KMS-11 (cell line): ENCODE measurements at regions not wholly inside any gene's neighbourhood (a gene's known extent, or its start where the extent isn't known, plus 50 kb on each side); places are given as distances from the start of the nearest gene placed in this dataset.

Experiments
- H2AFZ ChIP-seq: fragments of 200-600 bp; sonication (generic); 2 replicates; pipeline ENCODE4 v1.6.1; 2016; ENCODE audit warnings: antibody characterized with exemption, mixed run types, low read depth
- H3K27ac ChIP-seq: fragments of 200-600 bp; sonication (generic); 2 replicates; pipeline ENCODE4 v1.6.1; 2016; ENCODE audit warnings: mild to moderate bottlenecking, mixed run types
- H3K27me3 ChIP-seq: fragments of 200-600 bp; sonication (generic); 2 replicates; pipeline ENCODE4 v1.6.1; 2017; ENCODE audit warnings: mild to moderate bottlenecking, low read depth, mixed run types, moderate library complexity; ENCODE audit not compliant: insufficient read depth
- H3K36me3 ChIP-seq: fragments of 200-600 bp; sonication (generic); 2 replicates; pipeline ENCODE4 v1.6.1; 2017; ENCODE audit warnings: mild to moderate bottlenecking, mixed run types; ENCODE audit not compliant: insufficient read depth
- H3K4me1 ChIP-seq: fragments of 200-600 bp; sonication (generic); 2 replicates; pipeline ENCODE4 v1.6.1; 2016; ENCODE audit warnings: mild to moderate bottlenecking, low read depth, mixed run types; ENCODE audit not compliant: poor library complexity, severe bottlenecking
- H3K4me2 ChIP-seq: fragments of 200-600 bp; sonication (generic); 2 replicates; pipeline ENCODE4 v1.7.0; 2016; ENCODE audit warnings: mild to moderate bottlenecking, mixed run types
- H3K4me3 ChIP-seq: fragments of 200-600 bp; sonication (generic); IDR thresholded peaks from 2 replicates; pipeline ENCODE4 v1.6.1; 2017; ENCODE audit warnings: low read depth, low read length, mixed read lengths; ENCODE audit not compliant: insufficient read depth
- H3K79me2 ChIP-seq: fragments of 200-600 bp; sonication (generic); 2 replicates; pipeline ENCODE4 v1.6.1; 2016; ENCODE audit warnings: low read depth, mixed run types; ENCODE audit not compliant: insufficient read depth
- H3K9ac ChIP-seq: fragments of 200-600 bp; sonication (generic); 2 replicates; pipeline ENCODE4 v1.6.1; 2016; ENCODE audit warnings: mild to moderate bottlenecking, mixed run types
- H4K20me1 ChIP-seq: fragments of 200-600 bp; sonication (generic); 2 replicates; pipeline ENCODE4 v1.6.1; 2016; ENCODE audit warnings: mild to moderate bottlenecking, mixed run types; ENCODE audit not compliant: insufficient read depth
- CTCF ChIP-seq: fragments of 200-600 bp; sonication (generic); conservative IDR thresholded peaks from 2 replicates; pipeline ENCODE4 v1.6.1; 2017; ENCODE audit warnings: low read depth, mild to moderate bottlenecking, antibody characterized with exemption, low read length, moderate library complexity, mixed read lengths

GRCh38 chr6:22099231-22099630, 197.6 kb downstream of the PRL start:
- Histone ChIP-seq H3K36me3 (no peaks in the 10 kb centered on the region), H3K9ac (no peak overlapping the region), H3K4me2 (no peak overlapping the region), H4K20me1 (no peaks in the 10 kb centered on the region), H2AFZ (no peak overlapping the region), H3K27ac (no peak overlapping the region), H3K79me2 (no peaks in the 10 kb centered on the region), H3K27me3 (no peaks in the 10 kb centered on the region), H3K4me1 (no peaks in the 10 kb centered on the region), H3K4me3 (no peak overlapping the region)
- TF ChIP-seq CTCF: no peak

- no peak overlapping the region for H3K4me3 ChIP-seq
These were observed 196.9 kb downstream of the PRL start for GRCh38 chr6:22099923-22100322.

GRCh38 chr6:22101163-22101562, 195.7 kb downstream of the PRL start:
- Histone ChIP-seq H4K20me1 (no peaks in the 10 kb centered on the region), H3K36me3 (no peaks in the 10 kb centered on the region), H3K79me2 (no peaks in the 10 kb centered on the region), H3K4me2 (no peak overlapping the region), H3K4me1 (no peaks in the 10 kb centered on the region), H3K9ac (no peak overlapping the region), H3K4me3 (no peak overlapping the region), H2AFZ (no peak overlapping the region), H3K27ac (no peak overlapping the region), H3K27me3 (no peaks in the 10 kb centered on the region)
- TF ChIP-seq CTCF: no peak

More at GRCh38 chr6:22099923-22100322, 196.9 kb downstream of the PRL start:
- TF ChIP-seq CTCF: no peak
- H3K36me3 ChIP-seq: no peaks in the 10 kb centered on the region
- H3K79me2 ChIP-seq: no peaks in the 10 kb centered on the region
- no peaks in the 10 kb centered on the region for H3K27me3 ChIP-seq
- no peak overlapping the region for H3K27ac ChIP-seq
- no peak overlapping the region for H3K9ac ChIP-seq
- no peaks in the 10 kb centered on the region for H3K4me1 ChIP-seq
- H2AFZ ChIP-seq: no peak overlapping the region
- H4K20me1 ChIP-seq: no peaks in the 10 kb centered on the region
- H3K4me2 ChIP-seq: no peak overlapping the region

GRCh38 chr6:22102671-22103070, 194.2 kb downstream of the PRL start:
- Histone ChIP-seq H3K27ac (no peak overlapping the region), H3K27me3 (no peaks in the 10 kb centered on the region), H3K4me3 (no peak overlapping the region), H3K4me2 (no peak overlapping the region), H4K20me1 (no peaks in the 10 kb centered on the region), H3K9ac (no peak overlapping the region), H2AFZ (no peak overlapping the region), H3K4me1 (no peaks in the 10 kb centered on the region), H3K79me2 (no peaks in the 10 kb centered on the region), H3K36me3 (no peaks in the 10 kb centered on the region)
- TF ChIP-seq CTCF: no peak
